GM18502 (cell line): ENCODE measurements at regions not wholly inside any gene's neighbourhood (a gene's known extent, or its start where the extent isn't known, plus 50 kb on each side); places are given as distances from the start of the nearest gene placed in this dataset.
"Not testable (repeated sequence)": the region's sequence is repeated elsewhere in the genome, so short reads cannot be mapped to it uniquely, and the experiment has no call there.

Experiments used
- ATAC-seq: cut with Tn5 transposase; IDR thresholded peaks from one replicate; pipeline ENCODE4 v1.9.1; 2021; ENCODE audit warnings: mild to moderate bottlenecking; ENCODE audit not compliant: unreplicated experiment, poor library complexity

DNA sequence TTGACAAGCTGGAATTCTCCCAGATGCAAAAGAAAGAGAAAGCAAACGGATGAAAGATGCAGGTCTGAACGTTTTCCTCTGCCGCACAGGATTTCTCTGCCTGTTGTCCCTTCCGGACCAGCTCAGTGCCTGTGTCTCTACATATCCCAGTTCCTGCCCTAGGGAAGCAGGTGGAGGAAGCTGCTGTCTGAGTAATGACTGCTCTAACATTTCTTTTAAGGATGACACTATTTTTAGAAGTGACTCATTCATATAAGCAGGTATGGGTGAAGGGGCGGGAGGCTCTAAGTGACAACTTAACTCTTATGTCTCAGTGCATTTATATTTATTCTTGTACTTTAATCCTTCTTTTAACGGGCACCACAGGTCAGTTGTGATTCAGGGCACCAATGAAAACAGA is 128.8 kb downstream of the SLC24A2 start:
- no peak for ATAC-seq

DNA sequence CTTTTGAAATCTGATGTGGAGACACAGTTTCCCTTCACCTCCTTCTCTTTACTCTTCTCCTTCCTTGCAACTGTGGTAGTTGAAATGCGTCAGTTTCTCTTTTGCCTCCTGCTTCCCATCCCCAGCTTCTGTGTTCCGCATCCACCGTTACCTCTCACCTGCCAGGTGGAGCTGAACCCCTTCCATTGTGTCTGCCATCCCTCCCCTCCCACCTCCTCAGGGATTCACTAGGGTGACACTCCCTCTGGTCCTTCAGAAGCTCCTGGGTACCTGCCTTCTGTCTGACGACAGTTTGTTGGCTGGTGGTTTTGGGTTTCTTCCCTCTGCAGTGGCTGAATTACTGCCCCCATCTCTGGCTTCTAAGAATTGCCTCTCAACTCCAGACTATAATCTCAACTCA is 132.1 kb downstream of the SLC24A2 start:
- ATAC-seq = no peak

GRCh38 chr9:19651681-19652080 is 137.2 kb downstream of the SLC24A2 start:
- no peak for ATAC-seq

- ATAC-seq = no peak
Measured at GRCh38 chr9:19650312-19650711, 138.5 kb downstream of the SLC24A2 start.

GRCh38 chr9:19649336-19650041 is 139.3 kb downstream of the SLC24A2 start:
- ATAC-seq = no peak

- no peak for ATAC-seq
Measured at GRCh38 chr9:19648672-19649071, 140.2 kb downstream of the SLC24A2 start.

GRCh38 chr9:19643875-19644274 is 145.0 kb downstream of the SLC24A2 start:
- no peak for ATAC-seq

DNA sequence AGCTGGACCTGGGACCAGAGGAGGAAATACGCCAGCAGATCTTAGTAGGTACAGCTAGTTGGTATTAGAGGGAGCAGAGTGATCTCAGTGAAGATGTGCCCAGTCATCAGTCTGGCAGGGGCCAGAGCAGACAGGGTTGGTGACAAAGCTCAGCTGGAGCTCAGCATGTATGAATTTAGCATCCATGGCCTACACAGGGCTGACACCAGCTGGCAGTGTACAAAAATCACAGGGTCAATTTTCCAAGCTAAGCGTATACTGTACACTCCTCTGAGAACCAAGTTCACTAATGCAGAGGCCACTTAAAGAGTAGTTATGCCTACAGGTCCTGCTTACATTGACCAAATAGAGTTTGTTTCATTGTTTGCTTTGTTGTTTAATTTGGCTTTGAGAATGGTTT is 146.6 kb downstream of the SLC24A2 start:
- no peak for ATAC-seq

GRCh38 chr9:19641046-19641445 is 147.8 kb downstream of the SLC24A2 start:
- no peak for ATAC-seq

DNA sequence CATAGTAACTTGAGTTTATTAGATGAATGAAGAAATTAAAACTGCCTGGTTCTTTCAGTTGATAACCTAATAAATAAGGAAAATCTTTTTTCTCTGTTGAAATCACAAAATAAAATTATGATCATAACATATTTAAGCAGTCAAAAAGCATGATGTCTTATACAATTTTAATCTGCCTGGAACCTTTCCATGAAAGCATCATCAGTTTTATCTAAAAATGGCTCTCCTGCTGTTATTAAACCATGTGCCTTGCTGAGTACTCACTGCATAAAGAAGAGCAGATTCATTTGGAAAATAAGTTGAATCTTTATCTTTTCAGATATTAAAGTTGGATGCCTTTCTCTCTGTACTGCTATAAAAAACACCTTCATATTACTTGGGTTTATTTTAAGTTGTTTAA is 148.8 kb downstream of the SLC24A2 start:
- ATAC-seq = no peak

DNA sequence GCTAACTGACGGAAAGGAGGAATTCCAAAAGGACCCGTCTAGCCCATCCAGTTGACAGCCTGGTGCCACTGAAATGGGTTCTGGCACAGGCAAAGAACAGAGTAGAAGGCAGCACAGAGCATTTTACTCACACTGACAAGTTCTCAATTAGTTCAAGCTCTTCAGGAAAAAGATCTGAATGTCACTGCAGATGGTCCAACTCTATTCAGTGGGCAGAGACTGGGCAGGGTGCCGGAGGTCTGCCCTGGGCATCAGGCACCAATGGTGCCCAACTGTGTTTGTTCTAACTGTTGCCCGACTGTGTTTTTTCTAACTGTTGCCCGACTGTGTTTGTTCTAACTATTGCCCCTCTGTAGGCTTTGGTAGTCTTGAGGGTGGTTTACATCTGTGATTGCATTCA is 151.8 kb downstream of the SLC24A2 start:
- no peak for ATAC-seq

- no peak for ATAC-seq
Measured at GRCh38 chr9:19634881-19635280, 154.0 kb downstream of the SLC24A2 start.

DNA sequence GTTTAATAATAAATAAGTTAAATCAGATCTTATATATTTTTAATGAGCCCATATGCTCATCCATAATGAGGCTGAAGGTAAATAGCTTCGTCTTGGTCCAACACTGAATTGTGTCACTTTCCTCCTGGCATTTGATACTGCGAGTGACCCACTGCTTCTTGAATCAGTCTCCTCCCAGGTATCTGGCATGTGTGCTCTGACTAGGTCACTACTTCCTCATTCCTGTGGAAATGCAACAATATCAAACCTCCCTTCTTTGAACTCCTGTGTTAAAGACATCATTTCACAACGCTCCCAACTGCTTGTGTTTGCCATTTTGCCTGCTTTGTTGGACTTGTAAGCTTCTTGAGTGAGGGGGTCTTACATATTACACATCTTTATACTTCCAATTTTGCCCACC is 157.7 kb downstream of the SLC24A2 start:
- no peak for ATAC-seq

DNA sequence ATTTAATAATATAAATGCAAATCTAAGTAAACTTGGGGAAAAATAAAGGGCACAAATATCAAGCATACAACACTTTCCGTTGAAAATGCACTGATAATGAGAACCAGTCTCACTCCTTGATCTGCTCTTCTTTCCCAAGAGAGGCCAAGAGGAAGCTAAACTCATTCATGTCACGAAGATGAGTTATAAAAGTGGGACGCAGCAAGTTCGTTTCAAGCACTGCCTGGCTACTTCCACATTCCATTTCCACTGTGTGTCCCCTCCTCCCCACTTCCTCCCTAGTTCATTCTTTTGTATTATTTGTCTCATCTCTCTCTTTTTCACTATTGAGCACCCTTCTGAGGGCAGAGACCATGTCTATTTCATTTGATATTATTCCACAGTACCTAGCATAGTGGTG is 158.1 kb downstream of the SLC24A2 start:
- no peak for ATAC-seq

GRCh38 chr9:19629488-19629887 is 159.3 kb downstream of the SLC24A2 start:
- no peak for ATAC-seq

- ATAC-seq = not testable (repeated sequence)
Measured at GRCh38 chr9:19625426-19625825, 163.4 kb downstream of the SLC24A2 start.

- no peak for ATAC-seq
Measured at GRCh38 chr9:19624519-19624918, 164.3 kb downstream of the SLC24A2 start.

- ATAC-seq = no peak
Measured at GRCh38 chr9:19623941-19624340, 164.9 kb downstream of the SLC24A2 start.

- no peak for ATAC-seq
Measured at GRCh38 chr9:19620326-19620725, 168.5 kb downstream of the SLC24A2 start.

DNA sequence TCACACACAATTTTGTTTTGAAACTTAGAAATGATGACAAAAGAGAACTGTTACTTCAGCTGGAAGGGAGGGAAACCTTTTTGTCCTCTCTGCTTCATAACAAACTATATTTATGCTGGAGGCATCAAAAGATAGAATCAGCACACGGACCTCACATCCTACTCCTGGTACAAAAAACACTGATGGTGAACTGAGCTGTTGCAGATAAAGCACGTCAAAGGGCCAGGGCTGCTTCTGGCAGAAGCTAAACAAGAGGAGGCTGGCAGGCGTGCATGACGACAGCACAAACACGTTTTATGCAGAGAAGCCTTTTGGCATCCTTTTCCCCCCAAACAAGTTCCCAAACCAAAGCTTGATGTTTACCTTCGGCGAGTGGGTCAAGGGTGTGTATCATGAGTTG is 169.6 kb downstream of the SLC24A2 start:
- no peak for ATAC-seq

DNA sequence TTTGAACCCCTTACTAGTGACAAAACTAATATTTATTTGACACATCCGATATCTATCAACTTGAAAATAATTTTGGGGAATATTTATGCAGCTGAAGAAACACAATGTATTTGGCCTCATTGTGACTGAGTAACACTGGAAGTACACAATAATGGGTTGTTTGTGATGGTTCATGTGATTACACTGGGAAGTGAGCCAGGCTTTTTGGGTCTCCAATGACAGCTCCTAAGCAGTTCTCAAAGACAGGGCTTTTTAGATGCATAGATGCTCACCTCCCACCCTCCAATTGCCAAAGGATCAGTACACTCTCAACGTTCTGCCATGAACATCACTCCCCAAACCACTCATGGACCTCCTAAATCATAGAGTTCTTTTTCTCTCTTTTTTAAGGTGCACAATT is 170.0 kb downstream of the SLC24A2 start:
- no peak for ATAC-seq

GRCh38 chr9:19615036-19615624 is 173.7 kb downstream of the SLC24A2 start:
- ATAC-seq = no peak
